ENCODE measurements at regions not wholly inside any gene's neighbourhood (a gene's known extent, or its start where the extent isn't known, plus 50 kb on each side); places are given as distances from the start of the nearest gene placed in this dataset.

- TF ChIP-seq SP1 (IDR thresholded peaks at IDR 0.05; ENCODE audit: low read depth, low read length) (no peak), BRCA1 (IDR thresholded peaks at IDR 0.05; ENCODE audit: low read depth, low read length) (no peak), EGR1 (IDR thresholded peaks at IDR 0.05; ENCODE audit: borderline replicate concordance, low read depth, low read length) (no peak), RXRA (IDR thresholded peaks at IDR 0.05; ENCODE audit: insufficient read depth, low read depth, low read length) (no peak)
These were observed 256.6 kb downstream of the CYRIA start (continued) for GRCh38 chr2:16409006-16409390.

Data from H1 (cell line).